OCI-LY3 (cell line): ENCODE measurements at regions not wholly inside any gene's neighbourhood (a gene's known extent, or its start where the extent isn't known, plus 50 kb on each side); places are given as distances from the start of the nearest gene placed in this dataset.

ENCODE experiments used
- H2AFZ ChIP-seq: fragments of 200-600, 300-600 bp; shearing (Covaris generic); 2 replicates; pipeline ENCODE4 v1.6.0; 2014; ENCODE audit warnings: antibody characterized with exemption, low read depth, low read length
- H3K27ac ChIP-seq: fragments of 200-600, 300-600 bp; sonication (generic); 2 replicates; pipeline ENCODE4 v1.5.1; 2014; ENCODE audit warnings: mild to moderate bottlenecking, low read length, moderate library complexity, mixed read lengths
- H3K27me3 ChIP-seq: fragments of 200-600, 300-600 bp; sonication (generic); 2 replicates; pipeline ENCODE4 v1.6.1; 2014; ENCODE audit warnings: low read depth, low read length, mixed read lengths
- H3K36me3 ChIP-seq: fragments of 200-600, 300-600 bp; sonication (generic); replicated peaks from 2 replicates; pipeline ENCODE3; 2014; ENCODE audit warnings: low read depth, low read length, mixed read lengths
- H3K4me1 ChIP-seq: fragments of 300-600, 200-600 bp; sonication (generic); 2 replicates; pipeline ENCODE4 v1.6.1; 2014; ENCODE audit warnings: low read length, mixed read lengths
- H3K4me2 ChIP-seq: fragments of 200-600, 300-600 bp; sonication (generic); 2 replicates; pipeline ENCODE4 v1.6.1; 2014; ENCODE audit warnings: low read length, mixed read lengths
- H3K4me3 ChIP-seq: fragments of 300-600, 200-600 bp; sonication (generic); 2 replicates; pipeline ENCODE4 v1.5.1; 2014; ENCODE audit warnings: antibody characterized with exemption, mild to moderate bottlenecking, low read length, moderate library complexity
- H3K79me2 ChIP-seq: fragments of 300-600, 200-600 bp; shearing (Covaris generic); 2 replicates; pipeline ENCODE4 v1.6.1; 2014; ENCODE audit warnings: mild to moderate bottlenecking, low read length, mixed read lengths
- H3K9ac ChIP-seq: fragments of 300-600, 200-600 bp; shearing (Covaris generic); 2 replicates; pipeline ENCODE4 v1.6.0; 2014; ENCODE audit warnings: mild to moderate bottlenecking, low read length, moderate library complexity
- H3K9me3 ChIP-seq: fragments of 200-600, 300-600 bp; shearing (Covaris generic); 2 replicates; pipeline ENCODE4 v1.6.1; 2014; ENCODE audit warnings: low read length, mixed read lengths; ENCODE audit not compliant: insufficient read depth
- H4K20me1 ChIP-seq: fragments of 200-600, 300-600 bp; sonication (generic); 2 replicates; pipeline ENCODE4 v1.6.1; 2016; ENCODE audit warnings: low read length, mixed read lengths; ENCODE audit not compliant: insufficient read depth
- CTCF ChIP-seq: fragments of 200-600, 300-600 bp; sonication (generic); IDR thresholded peaks from 2 replicates; pipeline ENCODE4 v1.5.1; 2014; ENCODE audit warnings: antibody characterized with exemption, low read length, low read depth
- EZH2phosphoT487 ChIP-seq: fragments of 200-600 bp; shearing (Covaris generic); IDR thresholded peaks from 2 replicates; pipeline ENCODE4 v1.6.1; 2018; ENCODE audit warnings: antibody characterized with exemption, mixed run types, low read depth

DNA sequence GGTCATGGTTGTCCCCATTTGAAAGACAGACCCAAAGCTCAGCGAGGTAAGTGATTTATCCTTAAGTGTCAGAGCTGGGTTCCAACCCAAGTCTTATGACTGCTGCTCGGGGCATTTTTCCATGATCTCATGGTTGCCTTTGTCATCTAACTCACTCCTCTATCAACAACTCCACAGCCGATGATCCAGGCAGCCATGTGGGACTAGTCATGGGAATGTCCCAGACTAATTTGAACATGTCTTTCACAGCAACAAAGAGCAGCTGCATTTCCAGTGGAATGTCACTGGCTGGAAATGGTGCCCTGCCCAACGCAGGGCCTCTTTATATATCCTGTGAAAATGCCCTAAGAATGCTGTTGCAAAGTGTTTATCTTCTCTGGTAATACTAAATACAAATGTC, 284.8 kb upstream of the PPARGC1A start:
- H3K9me3 ChIP-seq: no peaks in the 10 kb centered on the region
- H3K36me3 ChIP-seq: no peaks in the 10 kb centered on the region
- H3K9ac ChIP-seq: no peak overlapping the region
- no peak for TF ChIP-seq CTCF
- no peak for TF ChIP-seq EZH2phosphoT487
- H4K20me1 ChIP-seq: no peaks in the 10 kb centered on the region
- no peak overlapping the region for H3K4me3 ChIP-seq
- H3K27me3 ChIP-seq: no peaks in the 10 kb centered on the region
- H3K79me2 ChIP-seq: no peaks in the 10 kb centered on the region
- no peaks in the 10 kb centered on the region for H3K4me1 ChIP-seq
- no peak overlapping the region for H3K4me2 ChIP-seq
- no peak overlapping the region for H2AFZ ChIP-seq
- H3K27ac ChIP-seq: no peak overlapping the region

DNA sequence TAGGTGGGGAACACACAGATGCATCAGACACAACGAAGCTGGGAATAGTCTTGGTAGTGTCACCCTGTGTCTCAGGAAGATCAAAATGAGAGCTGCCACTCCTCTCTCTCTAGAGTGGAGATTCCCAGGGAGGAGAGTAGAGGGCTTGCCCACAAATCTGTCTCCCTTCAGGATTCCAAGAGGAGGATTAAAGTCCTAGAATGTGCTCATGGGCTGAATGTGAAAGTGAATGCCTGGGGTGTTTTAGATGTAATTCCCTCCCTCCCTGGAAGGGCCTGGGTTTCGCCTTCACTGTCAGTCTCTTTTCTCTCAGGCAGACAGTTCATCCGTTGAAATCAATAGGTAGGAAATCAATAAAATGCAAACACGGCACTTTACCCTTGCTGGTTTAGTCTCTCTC, 282.6 kb upstream of the PPARGC1A start:
- no peak overlapping the region for H3K9ac ChIP-seq
- no peaks in the 10 kb centered on the region for H3K27me3 ChIP-seq
- H3K4me2 ChIP-seq: no peak overlapping the region
- no peaks in the 10 kb centered on the region for H3K36me3 ChIP-seq
- no peak overlapping the region for H3K27ac ChIP-seq
- H3K4me1 ChIP-seq: no peaks in the 10 kb centered on the region
- no peak overlapping the region for H3K4me3 ChIP-seq
- no peaks in the 10 kb centered on the region for H3K79me2 ChIP-seq
- no peak for TF ChIP-seq EZH2phosphoT487
- no peak for TF ChIP-seq CTCF
- H4K20me1 ChIP-seq: no peaks in the 10 kb centered on the region
- H2AFZ ChIP-seq: no peak overlapping the region
- no peaks in the 10 kb centered on the region for H3K9me3 ChIP-seq

- Histone ChIP-seq H3K27ac (no peak overlapping the region), H3K4me3 (no peak overlapping the region), H4K20me1 (no peaks in the 10 kb centered on the region), H3K27me3 (no peaks in the 10 kb centered on the region), H3K4me1 (no peaks in the 10 kb centered on the region), H3K79me2 (no peaks in the 10 kb centered on the region), H3K36me3 (no peaks in the 10 kb centered on the region), H3K9ac (no peak overlapping the region), H3K4me2 (no peak overlapping the region), H2AFZ (no peak overlapping the region), H3K9me3 (no peaks in the 10 kb centered on the region)
- no peak for TF ChIP-seq CTCF
- no peak for TF ChIP-seq EZH2phosphoT487
Observed at GRCh38 chr4:24169956-24170355, 280.1 kb upstream of the PPARGC1A start.

GRCh38 chr4:24168658-24169057, 278.8 kb upstream of the PPARGC1A start:
- Histone ChIP-seq H3K4me2 (no peak overlapping the region), H3K9me3 (no peaks in the 10 kb centered on the region), H3K4me3 (no peak overlapping the region), H3K36me3 (no peaks in the 10 kb centered on the region), H4K20me1 (no peaks in the 10 kb centered on the region), H3K27me3 (no peaks in the 10 kb centered on the region), H2AFZ (no peak overlapping the region), H3K9ac (no peak overlapping the region), H3K27ac (no peak overlapping the region), H3K4me1 (no peaks in the 10 kb centered on the region), H3K79me2 (no peaks in the 10 kb centered on the region)
- no peak for TF ChIP-seq EZH2phosphoT487
- no peak for TF ChIP-seq CTCF
